ENCODE measurements at regions not wholly inside any gene's neighbourhood (a gene's known extent, or its start where the extent isn't known, plus 50 kb on each side); places are given as distances from the start of the nearest gene placed in this dataset.

DNA sequence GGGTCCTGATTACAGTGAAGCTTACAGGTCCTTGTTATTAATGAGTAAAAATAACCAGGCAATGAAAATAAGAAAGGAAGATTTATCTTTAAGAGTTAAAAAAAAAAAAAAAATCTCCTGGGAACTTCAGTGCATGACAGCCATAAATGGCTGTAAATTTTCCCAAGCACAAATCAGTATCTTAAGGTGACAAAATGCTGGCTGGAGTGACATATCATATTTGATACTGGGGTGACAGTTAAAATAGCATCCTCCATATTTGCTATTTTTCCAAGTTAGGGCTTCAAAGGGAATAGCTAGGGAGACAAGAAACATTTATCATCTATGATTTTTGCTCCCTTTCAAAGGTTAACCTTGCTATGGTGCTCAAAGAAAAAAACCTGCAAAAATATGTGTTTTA lies 226.6 kb downstream of the PRDM2 start:
- H3K9me3 Mint-ChIP-seq (ENCODE audit: unreplicated experiment): no peaks in the 10 kb centered on the region
- CTCF ChIA-PET: no interaction called here

DNA sequence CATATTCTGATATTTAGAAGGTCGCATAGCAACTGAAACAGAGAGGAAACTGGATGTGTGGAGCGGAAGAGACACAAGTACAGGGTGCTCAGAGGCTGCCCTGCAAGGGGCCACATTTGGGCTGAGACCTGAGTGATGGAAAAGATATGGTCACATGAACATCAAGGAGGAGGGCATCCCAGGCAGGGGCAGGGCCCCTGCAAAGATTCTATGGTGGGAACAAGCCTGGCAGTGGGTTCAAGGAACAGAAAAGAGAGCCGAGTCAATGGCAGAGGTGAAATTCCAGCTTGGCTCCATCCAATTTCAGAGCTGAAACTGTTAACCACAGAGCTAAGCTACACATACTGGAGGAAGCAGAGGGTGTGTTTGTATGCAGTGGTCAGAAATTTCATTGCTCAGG lies 227.7 kb downstream of the PRDM2 start:
- ChIA-PET CTCF (interaction anchor here (0.6 to 0.7 kb wide), 2 partner anchors 15 to 32 kb away, joined by 3 to 5 read pairs; no protein-coding TSS in a partner anchor), POLR2A (interaction anchor here (0.8 to 0.9 kb wide), 2 partner anchors 29 to 428 kb away, joined by 4 to 5 read pairs; no protein-coding TSS in a partner anchor)
- H3K36me3 Mint-ChIP-seq (ENCODE audit: insufficient read depth, unreplicated experiment): no peaks in the 10 kb centered on the region
- DNase-seq (ENCODE audit: unreplicated experiment): no peak
- H3K27me3 Mint-ChIP-seq (ENCODE audit: insufficient read depth, unreplicated experiment): no peaks in the 10 kb centered on the region
- intact Hi-C loops (cut with micrococcal nuclease): no loop called here
- peaks cover 21% of the 10 kb centered on the region for H3K4me1 Mint-ChIP-seq (ENCODE audit: insufficient read depth, unreplicated experiment)
- BruUV-seq (replicated peaks): no TSS peak
- no peaks in the 10 kb centered on the region for H3K9me3 Mint-ChIP-seq (ENCODE audit: unreplicated experiment)
- no peak overlapping the region for H3K27ac Mint-ChIP-seq (ENCODE audit: low read depth, unreplicated experiment)
- TF ChIP-seq, protein P1, sequence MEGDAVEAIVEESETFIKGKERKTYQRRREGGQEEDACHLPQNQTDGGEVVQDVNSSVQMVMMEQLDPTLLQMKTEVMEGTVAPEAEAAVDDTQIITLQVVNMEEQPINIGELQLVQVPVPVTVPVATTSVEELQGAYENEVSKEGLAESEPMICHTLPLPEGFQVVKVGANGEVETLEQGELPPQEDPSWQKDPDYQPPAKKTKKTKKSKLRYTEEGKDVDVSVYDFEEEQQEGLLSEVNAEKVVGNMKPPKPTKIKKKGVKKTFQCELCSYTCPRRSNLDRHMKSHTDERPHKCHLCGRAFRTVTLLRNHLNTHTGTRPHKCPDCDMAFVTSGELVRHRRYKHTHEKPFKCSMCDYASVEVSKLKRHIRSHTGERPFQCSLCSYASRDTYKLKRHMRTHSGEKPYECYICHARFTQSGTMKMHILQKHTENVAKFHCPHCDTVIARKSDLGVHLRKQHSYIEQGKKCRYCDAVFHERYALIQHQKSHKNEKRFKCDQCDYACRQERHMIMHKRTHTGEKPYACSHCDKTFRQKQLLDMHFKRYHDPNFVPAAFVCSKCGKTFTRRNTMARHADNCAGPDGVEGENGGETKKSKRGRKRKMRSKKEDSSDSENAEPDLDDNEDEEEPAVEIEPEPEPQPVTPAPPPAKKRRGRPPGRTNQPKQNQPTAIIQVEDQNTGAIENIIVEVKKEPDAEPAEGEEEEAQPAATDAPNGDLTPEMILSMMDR (IDR thresholded peaks at IDR 0.05; ENCODE audit: unreplicated experiment): no peak
- no peak overlapping the region for H3K4me3 Mint-ChIP-seq (ENCODE audit: unreplicated experiment)

More for the DNA sequence above, 226.6 kb downstream of the PRDM2 start:
- Mint-ChIP-seq H3K27ac (ENCODE audit: low read depth, unreplicated experiment) (no peak overlapping the region), H3K27me3 (ENCODE audit: insufficient read depth, unreplicated experiment) (no peaks in the 10 kb centered on the region), H3K4me3 (ENCODE audit: unreplicated experiment) (no peak overlapping the region), H3K4me1 (ENCODE audit: insufficient read depth, unreplicated experiment) (peaks cover 28% of the 10 kb centered on the region), H3K36me3 (ENCODE audit: insufficient read depth, unreplicated experiment) (no peaks in the 10 kb centered on the region)
- TF ChIP-seq, protein P1 (IDR thresholded peaks at IDR 0.05; ENCODE audit: unreplicated experiment): no peak
- BruUV-seq (replicated peaks): no TSS peak
- intact Hi-C loops (cut with micrococcal nuclease): no loop called here
- DNase-seq (ENCODE audit: unreplicated experiment): no peak
- POLR2A ChIA-PET: interaction anchor here (0.6 to 1.2 kb wide), 3 partner anchors 15 to 248 kb away, joined by 3 to 4 read pairs (median 3); no protein-coding TSS in a partner anchor

DNA sequence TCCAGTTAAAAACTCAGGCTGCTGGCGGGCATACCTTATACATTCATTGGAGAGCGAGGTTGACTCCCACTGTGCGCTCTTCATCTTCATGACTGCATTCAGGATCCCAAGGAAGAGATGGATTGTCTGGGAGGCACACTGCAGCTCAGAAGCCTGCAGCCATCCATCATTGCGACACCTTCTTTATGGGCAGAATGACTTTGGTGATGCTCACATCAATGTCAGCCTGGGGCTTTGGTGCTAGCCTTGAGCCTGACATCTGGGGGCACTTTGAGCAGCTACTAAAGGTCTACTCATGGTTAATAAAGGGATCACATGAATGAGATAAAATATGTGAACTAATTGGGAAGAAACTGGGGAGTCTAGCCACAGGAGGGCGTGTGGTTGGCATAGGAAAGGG lies 229.3 kb downstream of the PRDM2 start:
- no peaks in the 10 kb centered on the region for H3K9me3 Mint-ChIP-seq (ENCODE audit: unreplicated experiment)
- CTCF ChIA-PET: interaction anchor here (0.6 kb wide), 1 partner anchor 33 kb away, joined by 5 read pairs; no protein-coding TSS in a partner anchor

DNA sequence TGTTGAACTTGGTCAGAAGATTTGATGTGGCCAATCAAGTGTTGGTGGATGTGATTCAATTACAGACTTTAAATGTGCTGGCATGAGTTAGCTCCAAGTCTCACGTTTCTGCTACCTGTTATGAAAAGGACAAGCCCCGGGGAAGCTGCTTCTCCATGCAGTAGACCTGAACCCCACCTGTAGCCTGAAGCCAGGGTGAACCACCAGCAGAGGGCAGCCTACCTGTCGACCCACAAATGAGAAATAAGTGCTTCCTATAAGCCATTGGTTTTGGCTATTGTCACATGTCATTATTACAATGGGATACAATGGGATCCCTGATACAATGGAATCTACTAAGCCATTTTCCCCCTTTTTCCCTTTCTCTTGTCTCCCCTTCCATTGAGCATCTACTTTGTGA lies 230.2 kb downstream of the PRDM2 start:
- Mint-ChIP-seq H3K27me3 (ENCODE audit: insufficient read depth, unreplicated experiment) (no peaks in the 10 kb centered on the region), H3K4me3 (ENCODE audit: unreplicated experiment) (no peak overlapping the region), H3K27ac (ENCODE audit: low read depth, unreplicated experiment) (peak overlapping the region; percentile 39), H3K9me3 (ENCODE audit: unreplicated experiment) (no peaks in the 10 kb centered on the region), H3K4me1 (ENCODE audit: insufficient read depth, unreplicated experiment) (peaks cover 19% of the 10 kb centered on the region), H3K36me3 (ENCODE audit: insufficient read depth, unreplicated experiment) (no peaks in the 10 kb centered on the region)
- intact Hi-C loops (cut with micrococcal nuclease): loop anchor here (1.0 kb wide), 1 partner anchor 30 kb away; no protein-coding TSS in a partner anchor
- BruUV-seq (replicated peaks): no TSS peak
- ChIA-PET CTCF (interaction anchor here (0.6 kb wide), 1 partner anchor 738 kb away, joined by 3 read pairs; no protein-coding TSS in a partner anchor), POLR2A (interaction anchor here (0.7 to 1.7 kb wide), 2 partner anchors 19 to 79 kb away, joined by 4 to 6 read pairs; no protein-coding TSS in a partner anchor)
- DNase-seq (ENCODE audit: unreplicated experiment): peak; percentile 31
- TF ChIP-seq, protein P1 (IDR thresholded peaks at IDR 0.05; ENCODE audit: unreplicated experiment): peak; percentile 25

More for the DNA sequence above, 229.3 kb downstream of the PRDM2 start:
- Mint-ChIP-seq H3K27me3 (ENCODE audit: insufficient read depth, unreplicated experiment) (no peaks in the 10 kb centered on the region), H3K4me1 (ENCODE audit: insufficient read depth, unreplicated experiment) (peaks cover 21% of the 10 kb centered on the region), H3K27ac (ENCODE audit: low read depth, unreplicated experiment) (peak overlapping the region; percentile 36), H3K36me3 (ENCODE audit: insufficient read depth, unreplicated experiment) (no peaks in the 10 kb centered on the region), H3K4me3 (ENCODE audit: unreplicated experiment) (no peak overlapping the region)
- TF ChIP-seq, protein P1 (IDR thresholded peaks at IDR 0.05; ENCODE audit: unreplicated experiment): no peak
- no peak for DNase-seq (ENCODE audit: unreplicated experiment)
- intact Hi-C loops (cut with micrococcal nuclease): no loop called here
- POLR2A ChIA-PET: interaction anchor here (0.6 to 0.7 kb wide), 2 partner anchors 97 to 768 kb away, joined by 3 to 4 read pairs; no protein-coding TSS in a partner anchor
- no TSS peak for BruUV-seq (replicated peaks)

Data from MCF 10A (cell line).